ENCODE measurements at regions not wholly inside any gene's neighbourhood (a gene's known extent, or its start where the extent isn't known, plus 50 kb on each side); places are given as distances from the start of the nearest gene placed in this dataset.

- TF ChIP-seq CTCF (conservative IDR thresholded peaks at IDR 0.05 in 1 of 2, IDR thresholded peaks at IDR 0.05 in 1 of 2; ENCODE audit: extremely low read depth in 1 of 2, insufficient read depth in 1 of 2, low read depth in 1 of 2, low read length in 2 of 2), result no peak
- TF ChIP-seq EZH2 (IDR thresholded peaks at IDR 0.05; ENCODE audit: borderline replicate concordance, low read length), result no peak
These were observed 841.0 kb downstream of the FAM133A start for GRCh38 chrX:94515009-94515408.
